Natural killer cell (primary cell): ENCODE measurements at regions not wholly inside any gene's neighbourhood (a gene's known extent, or its start where the extent isn't known, plus 50 kb on each side); places are given as distances from the start of the nearest gene placed in this dataset.

ENCODE experiments used
- ATAC-seq, 3 donors: fragments of 150-1000 bp in 2 of 3; fragments of 200-7000 bp in 1 of 3; cut with Tn5 transposase; 1 replicate in 1 of 3; 2 replicates in 2 of 3; pipeline ENCODE4 v1.10.0; 2021; ENCODE audit warnings: mild to moderate bottlenecking in 2 of 3, moderate library complexity in 2 of 3
- DNase-seq, 2 donors: peaks; one replicate each; pipeline versions ENCODE4 v3.0.0 to v3.0.0-alpha.2; 2013 to 2021; ENCODE audit warnings: mixed read lengths in 1 of 2
- H3K27ac ChIP-seq: one replicate; pipeline ENCODE4 v1.5.1; 2013; ENCODE audit warnings: mild to moderate bottlenecking, low read length
- H3K27me3 ChIP-seq: one replicate; pipeline ENCODE4 v1.6.1; 2013; ENCODE audit warnings: low read length; ENCODE audit not compliant: control insufficient read depth, insufficient read depth
- H3K36me3 ChIP-seq: one replicate; pipeline ENCODE4 v1.6.1; 2013; ENCODE audit warnings: low read length; ENCODE audit not compliant: control insufficient read depth, insufficient read depth
- H3K4me1 ChIP-seq: one replicate; pipeline ENCODE4 v1.6.1; 2013; ENCODE audit warnings: low read length; ENCODE audit not compliant: control insufficient read depth, insufficient read depth
- H3K4me3 ChIP-seq: one replicate; pipeline ENCODE4 v1.5.1; 2013; ENCODE audit warnings: low read length
- H3K9me3 ChIP-seq: one replicate; pipeline ENCODE4 v1.6.1; 2013; ENCODE audit warnings: low read length; ENCODE audit not compliant: control insufficient read depth, insufficient read depth
- H3K27ac Mint-ChIP-seq, 2 donors: one replicate each; pipeline ENCODE4 v1.8.0; 2022; ENCODE audit warnings: mild to moderate bottlenecking in 2 of 2, mixed read lengths in 2 of 2, moderate library complexity in 1 of 2
- H3K27me3 Mint-ChIP-seq, 2 donors: one replicate each; pipeline ENCODE4 v1.8.0; 2022; ENCODE audit warnings: low read depth in 2 of 2, mixed read lengths in 2 of 2
- H3K36me3 Mint-ChIP-seq: one replicate; pipeline ENCODE4 v1.8.0; 2022; ENCODE audit warnings: mixed read lengths
- H3K4me1 Mint-ChIP-seq, 2 donors: one replicate each; pipeline ENCODE4 v1.8.0; 2022; ENCODE audit warnings: mixed read lengths in 2 of 2
- H3K4me3 Mint-ChIP-seq: one replicate; pipeline ENCODE4 v1.8.0; 2022; ENCODE audit warnings: mild to moderate bottlenecking, moderate library complexity, mixed read lengths
- H3K9me3 Mint-ChIP-seq, 2 donors: one replicate each; pipeline ENCODE4 v1.8.0; 2022; ENCODE audit warnings: mixed read lengths in 2 of 2
- CTCF ChIP-seq: fragments of 200-600 bp; IDR thresholded peaks from one replicate; pipeline ENCODE4 v1.8.0; 2022; ENCODE audit warnings: antibody characterized with exemption
- WGBS: methylation state at CpG from one replicate; pipeline ENCODE4 v1.1.7; 2013; ENCODE audit warnings: missing lambda C conversion rate; ENCODE audit not compliant: insufficient coverage; 5-methylcytosine and 5-hydroxymethylcytosine counted together
- intact Hi-C: fragments of 100-400 bp; cut with micrococcal nuclease; formaldehyde crosslinking; loops from one replicate; pipeline ENCODE4 v1.14.2; 2022

GRCh38 chr3:30256474-30256873, 349.9 kb upstream of the TGFBR2 start:
- H3K4me1 ChIP-seq, result no peaks in the 10 kb centered on the region
- no peak overlapping the region for H3K4me3 ChIP-seq
- intact Hi-C loops, result no loop called here
- DNase-seq (no peak), ATAC-seq (no peak)
- Mint-ChIP-seq H3K4me3 (no peak overlapping the region), H3K36me3 (no peaks in the 10 kb centered on the region), H3K27me3 (no peaks in the 10 kb centered on the region), H3K4me1 (no peaks in the 10 kb centered on the region), H3K9me3 (no peaks in the 10 kb centered on the region), H3K27ac (no peak overlapping the region)
- no peak for TF ChIP-seq CTCF
- H3K27me3 ChIP-seq, result no peaks in the 10 kb centered on the region
- 92% methylated on average over 1 of the region's 1 CpG for WGBS
- H3K36me3 ChIP-seq, result no peaks in the 10 kb centered on the region
- no peaks in the 10 kb centered on the region for H3K9me3 ChIP-seq
- H3K27ac ChIP-seq, result no peak overlapping the region

GRCh38 chr3:30258426-30259392, 347.7 kb upstream of the TGFBR2 start:
- H3K9me3 Mint-ChIP-seq, result no peaks in the 10 kb centered on the region
- no peaks in the 10 kb centered on the region for H3K4me1 Mint-ChIP-seq
- intact Hi-C loops, result no loop called here
- Histone ChIP-seq H3K27me3 (no peaks in the 10 kb centered on the region), H3K9me3 (no peaks in the 10 kb centered on the region), H3K27ac (no peak overlapping the region), H3K4me1 (no peaks in the 10 kb centered on the region), H3K36me3 (no peaks in the 10 kb centered on the region), H3K4me3 (no peak overlapping the region)
- H3K27ac Mint-ChIP-seq, result no peak overlapping the region
- H3K36me3 Mint-ChIP-seq, result no peaks in the 10 kb centered on the region
- H3K4me3 Mint-ChIP-seq, result no peak overlapping the region
- WGBS, result 85% methylated on average over 3 of the region's 4 CpGs
- TF ChIP-seq CTCF, result no peak
- ATAC-seq (no peak), DNase-seq (no peak)
- no peaks in the 10 kb centered on the region for H3K27me3 Mint-ChIP-seq

- H3K36me3 Mint-ChIP-seq, result peaks cover 4% of the 10 kb centered on the region
- intact Hi-C loops, result no loop called here
- H3K4me3 Mint-ChIP-seq, result no peak overlapping the region
- Histone ChIP-seq H3K4me3 (no peak overlapping the region), H3K36me3 (no peaks in the 10 kb centered on the region), H3K27me3 (no peaks in the 10 kb centered on the region), H3K9me3 (no peaks in the 10 kb centered on the region), H3K4me1 (no peaks in the 10 kb centered on the region), H3K27ac (no peak overlapping the region)
- H3K9me3 Mint-ChIP-seq, result no peaks in the 10 kb centered on the region
- no peak overlapping the region for H3K27ac Mint-ChIP-seq
- no peak for TF ChIP-seq CTCF
- ATAC-seq, result no peak
- DNase-seq, result no peak
- WGBS, result 89% methylated on average over 1 of the region's 2 CpGs
- no peaks in the 10 kb centered on the region for H3K4me1 Mint-ChIP-seq
- peaks cover 0 to 7% of the 10 kb centered on the region in 2 donors for H3K27me3 Mint-ChIP-seq
Measured at GRCh38 chr3:30259730-30260129, 346.7 kb upstream of the TGFBR2 start.
